ENCODE measurements at regions not wholly inside any gene's neighbourhood (a gene's known extent, or its start where the extent isn't known, plus 50 kb on each side); places are given as distances from the start of the nearest gene placed in this dataset.

GRCh38 chr2:240300840-240301239, 134.6 kb upstream of the GPC1 start:
- no peak for DNase-seq

GRCh38 chr2:240301256-240301795, 134.1 kb upstream of the GPC1 start:
- no peak for DNase-seq

- no peak for DNase-seq
Measured at GRCh38 chr2:240302041-240302440, 133.4 kb upstream of the GPC1 start.

GRCh38 chr2:240302933-240303595, 132.4 kb upstream of the GPC1 start:
- no peak for DNase-seq

DNA sequence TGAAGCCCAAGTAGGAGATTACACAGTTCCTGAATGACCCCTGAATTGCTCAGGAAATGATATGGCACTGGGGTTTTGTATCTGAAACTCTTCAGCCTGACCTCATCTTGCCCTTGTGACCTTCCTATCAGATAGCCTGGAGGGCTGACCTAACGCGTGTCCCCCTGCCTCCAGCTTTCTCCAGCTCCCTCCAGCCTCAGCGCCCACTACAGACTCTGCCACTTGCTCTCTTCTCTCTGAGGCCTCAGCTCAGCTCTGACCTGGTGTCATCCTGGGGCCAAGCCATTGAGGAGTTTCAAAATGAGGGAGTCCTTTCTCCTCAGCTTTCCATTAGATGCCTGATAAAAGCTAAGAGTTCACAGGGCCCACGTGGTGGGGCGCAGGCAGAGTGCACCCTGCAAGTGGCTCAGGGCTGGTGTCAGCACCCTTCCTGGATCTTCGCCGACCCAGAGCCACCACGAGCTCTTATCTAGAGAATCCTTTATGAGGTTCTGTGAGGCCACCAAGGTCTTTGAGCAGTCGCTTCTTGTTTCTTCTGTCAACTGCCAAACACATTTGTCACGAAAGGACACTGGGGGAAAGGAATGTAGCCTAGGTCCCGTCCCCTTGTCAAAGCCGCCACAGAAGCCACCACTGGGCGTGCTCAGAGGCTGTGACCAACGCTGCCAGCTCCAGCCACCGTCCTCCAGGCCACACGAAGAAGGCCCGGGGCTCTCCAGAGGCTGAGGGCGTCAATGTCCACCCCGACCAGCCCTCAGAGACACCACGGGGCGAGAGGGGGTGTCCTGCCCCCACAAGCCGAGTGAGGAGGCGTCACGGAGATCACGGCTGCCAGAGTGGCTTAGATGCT, 131.3 kb upstream of the GPC1 start:
- DNase-seq = no peak

GRCh38 chr2:240304746-240305161, 130.7 kb upstream of the GPC1 start:
- no peak for DNase-seq

- no peak for DNase-seq
Measured at GRCh38 chr2:240305369-240305962, 130.0 kb upstream of the GPC1 start.

GRCh38 chr2:240306185-240306584, 129.3 kb upstream of the GPC1 start:
- no peak for DNase-seq

DNA sequence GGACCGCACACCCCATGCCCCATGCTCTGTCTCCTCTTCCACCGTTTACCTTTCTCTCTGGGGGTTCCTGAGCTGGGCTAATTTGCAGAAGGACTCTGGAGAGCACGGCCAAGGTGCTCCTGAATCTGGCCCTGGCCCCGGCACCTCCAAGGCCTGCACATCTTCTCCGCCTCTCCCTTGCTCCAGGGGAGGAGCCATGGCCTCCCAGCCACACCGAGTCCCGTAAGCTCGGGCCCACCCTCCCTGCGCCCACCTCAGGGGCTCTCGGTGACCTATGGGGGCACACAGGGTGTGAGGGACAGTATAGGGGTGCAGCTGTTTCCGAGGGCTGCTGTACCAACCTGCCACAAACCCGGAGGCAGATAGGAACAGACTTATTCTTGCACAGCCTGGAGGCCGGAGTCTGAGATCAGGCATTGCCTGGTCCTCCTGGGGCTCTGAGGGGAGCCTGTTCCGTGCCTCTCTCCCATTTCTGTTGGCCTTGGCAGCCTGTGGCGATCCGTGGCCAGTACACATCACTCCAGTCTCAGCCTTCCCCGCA, 127.3 kb upstream of the GPC1 start:
- DNase-seq = no peak

- DNase-seq = no peak
Measured at GRCh38 chr2:240309214-240309613, 126.2 kb upstream of the GPC1 start.

GRCh38 chr2:240310201-240310600, 125.3 kb upstream of the GPC1 start:
- DNase-seq = no peak

- no peak for DNase-seq
Measured at GRCh38 chr2:240310645-240311044, 124.8 kb upstream of the GPC1 start.

GRCh38 chr2:240311821-240312220, 123.6 kb upstream of the GPC1 start:
- no peak for DNase-seq

- no peak for DNase-seq
Measured at GRCh38 chr2:240319221-240319854, 116.1 kb upstream of the GPC1 start.

DNA sequence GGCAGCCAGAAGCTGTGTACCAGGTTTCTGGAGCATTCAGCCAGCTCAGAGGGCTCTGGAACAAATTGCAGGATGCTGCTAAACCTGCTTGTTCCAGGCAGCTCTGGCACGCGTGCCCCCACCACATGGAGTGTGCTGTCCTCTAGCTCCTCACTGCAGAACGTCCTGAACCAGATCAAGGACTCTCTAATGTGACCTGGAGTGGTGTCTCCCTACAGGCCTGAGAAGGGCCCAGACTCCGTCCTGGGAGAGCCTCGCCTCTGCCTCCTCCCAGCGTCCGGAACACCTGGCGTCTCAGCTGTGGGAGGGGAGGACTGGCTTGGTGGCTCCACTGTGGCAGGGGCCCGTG, 115.6 kb upstream of the GPC1 start:
- DNase-seq = no peak

- DNase-seq = no peak
Measured at GRCh38 chr2:240320204-240320993, 115.1 kb upstream of the GPC1 start.

DNA sequence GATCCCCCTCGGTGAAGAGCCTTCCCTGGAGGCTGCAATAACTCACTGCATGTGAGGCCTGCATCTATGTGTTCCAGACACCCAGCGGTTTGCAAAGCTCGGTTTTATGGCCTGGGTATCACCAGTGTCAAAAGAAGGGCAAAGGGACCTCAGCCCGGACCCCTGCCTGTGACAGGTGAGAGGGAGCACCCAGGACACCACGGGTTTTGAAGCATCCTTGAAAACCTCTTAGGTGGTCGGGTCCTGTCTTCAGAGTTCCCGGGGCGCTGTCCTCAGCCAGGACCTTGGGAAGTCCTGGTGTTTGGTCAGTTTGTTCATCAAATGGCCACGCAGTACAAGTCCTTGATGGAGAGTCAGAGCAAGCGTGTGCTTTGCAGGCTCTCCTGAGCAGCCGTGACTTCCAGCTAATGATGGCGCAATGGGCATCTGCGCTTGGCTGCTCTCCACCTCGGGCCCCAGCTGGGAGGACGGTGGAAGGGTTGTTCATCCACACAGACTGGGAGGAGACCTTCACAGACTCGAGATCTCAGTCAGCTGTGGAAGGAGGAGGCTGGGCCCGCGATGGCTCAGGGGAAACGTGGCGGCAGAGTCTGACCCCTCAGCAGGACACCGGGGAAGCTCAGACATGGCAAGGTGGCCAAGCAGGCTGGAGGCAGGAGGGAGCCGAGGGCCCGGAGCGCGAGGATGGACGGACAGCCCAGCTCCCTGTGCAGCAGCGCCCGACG, 113.1 kb upstream of the GPC1 start:
- no peak for DNase-seq

DNA sequence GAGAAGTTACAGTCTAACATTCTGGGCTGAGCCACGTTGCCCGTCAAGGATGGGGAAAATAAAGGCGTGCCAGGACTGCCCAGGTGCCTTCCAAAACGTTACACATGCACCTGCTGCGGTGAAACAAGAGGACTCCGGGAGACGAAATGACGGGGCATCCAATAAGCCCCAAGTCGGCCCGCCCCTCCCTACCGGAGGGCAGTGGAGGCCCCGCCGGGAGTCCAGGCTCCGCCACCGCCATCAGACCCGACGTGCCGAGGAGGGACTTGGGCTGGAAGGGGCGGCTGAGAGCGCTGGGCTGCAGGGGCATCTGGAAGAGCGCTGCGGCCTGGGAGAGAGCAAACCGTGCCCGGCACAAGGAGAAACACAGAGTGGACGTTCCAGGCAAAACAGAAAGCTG, 112.5 kb upstream of the GPC1 start:
- DNase-seq = no peak

DNA sequence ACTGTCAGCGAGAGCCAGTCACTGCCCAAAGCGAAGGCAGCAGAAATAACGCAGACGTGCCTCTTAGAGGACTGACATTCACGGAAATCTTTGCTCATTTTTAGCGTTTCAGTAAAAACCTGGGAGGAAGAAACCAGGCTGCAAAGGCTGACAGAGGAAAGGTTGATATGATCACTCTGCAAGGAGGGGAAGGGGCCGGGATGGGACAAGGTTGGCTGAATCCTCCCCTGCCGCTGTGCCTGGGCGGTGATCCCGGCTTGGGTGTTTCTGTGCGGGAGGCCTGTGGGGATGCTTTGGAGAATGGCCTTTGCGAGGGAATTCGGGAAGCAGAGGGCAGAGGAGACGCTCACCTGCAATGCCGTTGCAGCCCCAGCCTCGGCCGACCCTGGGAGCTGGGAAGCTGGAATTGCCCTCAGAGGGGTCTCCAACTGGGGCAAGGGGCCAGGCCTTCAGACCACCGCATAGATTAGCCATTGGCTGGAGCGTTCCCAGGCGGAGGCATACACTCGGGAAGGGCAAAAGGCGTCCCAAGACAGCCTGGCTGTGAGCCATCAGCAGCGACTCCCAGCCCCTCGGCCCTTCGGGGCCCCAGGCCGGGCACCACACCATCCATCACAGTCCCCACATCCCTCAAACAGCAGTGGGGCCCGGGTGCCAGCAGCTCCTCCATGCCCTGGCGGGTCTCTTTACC, 111.7 kb upstream of the GPC1 start:
- no peak for DNase-seq

DNA sequence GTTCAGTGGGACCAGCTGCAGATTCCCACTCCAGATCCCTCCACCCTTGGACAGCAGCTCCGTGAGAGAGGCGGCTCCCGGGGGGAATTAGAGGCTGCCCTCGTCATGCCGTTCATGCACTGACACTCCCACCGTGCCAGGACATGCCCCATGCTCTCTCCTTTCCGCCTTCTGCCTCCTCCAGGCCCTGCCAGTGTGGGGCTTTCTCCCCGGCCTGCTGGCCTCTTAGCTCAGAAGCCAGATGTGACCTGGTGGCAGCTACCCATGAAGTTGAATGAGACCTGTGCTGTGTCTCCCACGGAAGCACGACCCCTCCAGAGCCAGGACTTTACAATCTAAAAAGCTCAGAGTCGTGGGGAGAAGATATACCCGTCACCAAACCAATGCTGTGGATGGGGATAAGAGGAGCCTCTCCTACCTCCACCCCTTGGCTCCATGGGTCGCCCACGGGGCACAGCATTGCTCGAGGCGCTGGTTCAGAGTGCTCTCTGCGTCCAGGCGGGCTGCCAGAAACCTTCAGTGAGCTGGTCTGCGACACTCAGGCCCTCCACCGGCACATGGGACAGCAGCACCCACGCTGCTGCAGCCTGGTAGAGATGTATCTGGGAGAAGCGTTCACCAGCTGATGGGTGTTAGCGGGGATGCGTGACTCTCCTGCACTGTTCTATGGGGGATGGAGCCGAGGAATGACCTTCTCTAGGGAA, 111.0 kb upstream of the GPC1 start:
- no peak for DNase-seq
